OCI-LY7 (cell line): ENCODE measurements at regions not wholly inside any gene's neighbourhood (a gene's known extent, or its start where the extent isn't known, plus 50 kb on each side); places are given as distances from the start of the nearest gene placed in this dataset.

Source experiments
- CTCF ChIP-seq: fragments of 200-600 bp; sonication (generic); conservative IDR thresholded peaks from 2 replicates; pipeline ENCODE4 v1.5.1; 2014; ENCODE audit warnings: mild to moderate bottlenecking, antibody characterized with exemption, low read length, moderate library complexity, mixed read lengths
- EZH2phosphoT487 ChIP-seq: fragments of 200-600 bp; sonication (generic); IDR thresholded peaks from 2 replicates; pipeline ENCODE4 v1.6.1; 2018; ENCODE audit warnings: low read depth, borderline replicate concordance, mild to moderate bottlenecking, mixed run types, antibody characterized with exemption, low read length, moderate library complexity, mixed read lengths

- no peak for TF ChIP-seq CTCF
- no peak for TF ChIP-seq EZH2phosphoT487
Observed at GRCh38 chr13:90721937-90722336, 625.5 kb upstream of the MIR17HG start.
